ENCODE measurements at regions not wholly inside any gene's neighbourhood (a gene's known extent, or its start where the extent isn't known, plus 50 kb on each side); places are given as distances from the start of the nearest gene placed in this dataset.

DNA sequence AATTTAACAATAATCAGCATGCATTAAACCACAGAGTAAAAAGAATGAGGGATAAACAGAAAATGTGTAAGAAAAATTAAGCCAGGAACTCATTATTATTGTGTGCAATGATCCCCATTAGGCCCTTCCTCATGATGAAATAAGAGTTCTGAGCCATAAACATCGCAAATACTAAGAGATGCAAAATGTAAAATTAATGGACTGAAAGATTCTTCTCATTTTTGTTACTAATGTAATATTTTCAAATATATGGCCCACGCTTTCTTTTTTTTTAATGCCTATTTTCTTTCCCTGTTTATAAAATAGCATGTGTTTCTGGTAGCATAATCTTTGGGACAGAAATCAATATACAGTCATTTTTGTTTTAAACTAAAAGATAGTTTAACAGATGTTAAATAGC, 281.0 kb downstream of the PDGFC start:
- no peaks in the 10 kb centered on the region for H3K27me3 ChIP-seq (ENCODE audit: control insufficient read depth, insufficient read depth, low read length)
- no peak overlapping the region for H3K4ac ChIP-seq (ENCODE audit: low read depth, low read length)
- no peak overlapping the region for H3K18ac ChIP-seq (ENCODE audit: low read depth, low read length)
- H4K91ac ChIP-seq (ENCODE audit: insufficient read depth, low read depth, low read length), result no peak overlapping the region
- H4K5ac ChIP-seq (ENCODE audit: low read depth, low read length), result no peak overlapping the region
- no peak overlapping the region for H3K56ac ChIP-seq (ENCODE audit: extremely low read depth, insufficient read depth, low read length)
- POLR2A ChIA-PET (ENCODE audit: unreplicated experiment), result no interaction called here
- H3K79me1 ChIP-seq (ENCODE audit: low read depth in 1 of 2, low read length in 2 of 2), result no peaks in the 10 kb centered on the region
- no peak overlapping the region for H2BK5ac ChIP-seq (ENCODE audit: low read depth, low read length, poor library complexity, severe bottlenecking)
- no peak overlapping the region for H2AK9ac ChIP-seq (replicated peaks; ENCODE audit: low read depth, low read length, poor library complexity)
- no peak overlapping the region for H3K9ac ChIP-seq (ENCODE audit: low read depth, low read length)
- H3K4me1 ChIP-seq (ENCODE audit: control insufficient read depth, insufficient read depth, low read length), result no peaks in the 10 kb centered on the region
- TF ChIP-seq FOS (IDR thresholded peaks at IDR 0.05; ENCODE audit: low read depth, low read length) (no peak), USF2 (IDR thresholded peaks at IDR 0.05; ENCODE audit: low read depth, low read length) (no peak), RCOR1 (IDR thresholded peaks at IDR 0.05; ENCODE audit: insufficient replicate concordance, low read length) (no peak), RAD21 (IDR thresholded peaks at IDR 0.05; ENCODE audit: low read length) (no peak), RFX5 (IDR thresholded peaks at IDR 0.05; ENCODE audit: low read depth, low read length) (no peak)
- TF ChIP-seq, protein P1, sequence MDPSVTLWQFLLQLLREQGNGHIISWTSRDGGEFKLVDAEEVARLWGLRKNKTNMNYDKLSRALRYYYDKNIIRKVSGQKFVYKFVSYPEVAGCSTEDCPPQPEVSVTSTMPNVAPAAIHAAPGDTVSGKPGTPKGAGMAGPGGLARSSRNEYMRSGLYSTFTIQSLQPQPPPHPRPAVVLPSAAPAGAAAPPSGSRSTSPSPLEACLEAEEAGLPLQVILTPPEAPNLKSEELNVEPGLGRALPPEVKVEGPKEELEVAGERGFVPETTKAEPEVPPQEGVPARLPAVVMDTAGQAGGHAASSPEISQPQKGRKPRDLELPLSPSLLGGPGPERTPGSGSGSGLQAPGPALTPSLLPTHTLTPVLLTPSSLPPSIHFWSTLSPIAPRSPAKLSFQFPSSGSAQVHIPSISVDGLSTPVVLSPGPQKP (IDR thresholded peaks at IDR 0.05; ENCODE audit: borderline replicate concordance, low read depth, low read length), result no peak
- H3K36me3 ChIP-seq (ENCODE audit: control insufficient read depth, insufficient read depth, low read length), result no peaks in the 10 kb centered on the region
- no peak overlapping the region for H4K8ac ChIP-seq (ENCODE audit: low read depth in 2 of 2, low read length in 2 of 2)
- H3K23ac ChIP-seq (ENCODE audit: low read depth, low read length), result no peak overlapping the region
- dilution Hi-C loops (cut with HindIII; ENCODE audit: low sequenced_read_pairs, unreplicated experiment) (no loop called here), in situ Hi-C loops (cut with MboI; ENCODE audit: low sequenced_read_pairs) (no loop called here), intact Hi-C loops (cut with micrococcal nuclease) (no loop called here)
- no peak overlapping the region for H3K4me2 ChIP-seq (ENCODE audit: low read depth, low read length)
- no peak overlapping the region for H2AFZ ChIP-seq (replicated peaks; ENCODE audit: low read length, poor library complexity)
- no peak overlapping the region for H3K14ac ChIP-seq (replicated peaks; ENCODE audit: low read depth, low read length)
- ATAC-seq (ENCODE audit: low read depth), result no peak
- no peak overlapping the region for H2AK5ac ChIP-seq (ENCODE audit: low read depth, low read length)
- H2BK120ac ChIP-seq (ENCODE audit: low read depth, low read length), result no peak overlapping the region
- no peak overlapping the region for H3K27ac ChIP-seq (ENCODE audit: insufficient read depth, low read length)
- no peaks in the 10 kb centered on the region for H4K20me1 ChIP-seq (ENCODE audit: insufficient read depth, low read length)
- no CpG with 5 or more reads among the region's 2 CpGs for WGBS, 2 experiments (ENCODE audit: extremely low coverage in 2 of 2, insufficient read length in 1 of 2)
- no peak overlapping the region for H2BK15ac ChIP-seq (ENCODE audit: low read depth, low read length)
- no peak for DNase-seq
- BruUV-seq (replicated peaks), result no TSS peak
- H3K9me3 ChIP-seq (ENCODE audit: control insufficient read depth, insufficient read depth, low read length), result no peaks in the 10 kb centered on the region
- no peak overlapping the region for H2BK20ac ChIP-seq (ENCODE audit: low read depth, low read length)
- no peak overlapping the region for H3K4me3 ChIP-seq (ENCODE audit: insufficient read depth, low read depth, low read length)
- H3K9me1 ChIP-seq (ENCODE audit: insufficient read depth, low read length), result no peaks in the 10 kb centered on the region
- CTCF ChIA-PET, result no interaction called here
